ENCODE measurements at regions not wholly inside any gene's neighbourhood (a gene's known extent, or its start where the extent isn't known, plus 50 kb on each side); places are given as distances from the start of the nearest gene placed in this dataset.

DNA sequence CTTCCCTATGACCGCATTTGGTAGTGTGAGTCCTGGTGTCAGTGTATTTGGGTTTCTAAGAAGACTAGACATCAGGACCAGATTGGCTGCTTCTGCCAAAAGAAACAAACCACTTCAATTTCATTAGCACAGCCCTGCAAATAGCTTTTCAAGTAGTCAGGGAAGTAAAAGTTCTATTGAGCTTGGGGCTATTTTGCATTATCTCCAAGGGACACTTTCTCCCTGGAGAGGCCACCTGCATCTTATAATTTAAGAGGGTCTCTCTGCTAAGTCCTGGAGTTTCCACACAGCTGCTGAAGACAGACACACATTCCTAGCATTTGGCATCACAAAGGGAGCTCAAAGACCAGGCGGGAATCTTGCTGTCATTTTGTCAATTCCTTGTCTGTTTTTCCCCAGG, 141.2 kb downstream of the BMP2 start:
- TF ChIP-seq, protein P1, sequence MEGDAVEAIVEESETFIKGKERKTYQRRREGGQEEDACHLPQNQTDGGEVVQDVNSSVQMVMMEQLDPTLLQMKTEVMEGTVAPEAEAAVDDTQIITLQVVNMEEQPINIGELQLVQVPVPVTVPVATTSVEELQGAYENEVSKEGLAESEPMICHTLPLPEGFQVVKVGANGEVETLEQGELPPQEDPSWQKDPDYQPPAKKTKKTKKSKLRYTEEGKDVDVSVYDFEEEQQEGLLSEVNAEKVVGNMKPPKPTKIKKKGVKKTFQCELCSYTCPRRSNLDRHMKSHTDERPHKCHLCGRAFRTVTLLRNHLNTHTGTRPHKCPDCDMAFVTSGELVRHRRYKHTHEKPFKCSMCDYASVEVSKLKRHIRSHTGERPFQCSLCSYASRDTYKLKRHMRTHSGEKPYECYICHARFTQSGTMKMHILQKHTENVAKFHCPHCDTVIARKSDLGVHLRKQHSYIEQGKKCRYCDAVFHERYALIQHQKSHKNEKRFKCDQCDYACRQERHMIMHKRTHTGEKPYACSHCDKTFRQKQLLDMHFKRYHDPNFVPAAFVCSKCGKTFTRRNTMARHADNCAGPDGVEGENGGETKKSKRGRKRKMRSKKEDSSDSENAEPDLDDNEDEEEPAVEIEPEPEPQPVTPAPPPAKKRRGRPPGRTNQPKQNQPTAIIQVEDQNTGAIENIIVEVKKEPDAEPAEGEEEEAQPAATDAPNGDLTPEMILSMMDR (conservative IDR thresholded peaks at IDR 0.05; ENCODE audit: low read length), result no peak
- TF ChIP-seq EZH2phosphoT487 (IDR thresholded peaks at IDR 0.05; ENCODE audit: borderline replicate concordance), result no peak
